Amniotic stem cell (primary cell): ENCODE measurements at regions not wholly inside any gene's neighbourhood (a gene's known extent, or its start where the extent isn't known, plus 50 kb on each side); places are given as distances from the start of the nearest gene placed in this dataset.

Source experiments
- DNase-seq: peaks from one replicate; lab custom pipeline; 2025; lab: John Stamatoyannopoulos, UW

GRCh38 chr10:52440612-52441285, 126.7 kb downstream of the DKK1 start:
- DNase-seq, result no peak

- no peak for DNase-seq
Observed at GRCh38 chr10:52442576-52442975, 128.5 kb downstream of the DKK1 start.

GRCh38 chr10:52443419-52444388, 129.6 kb downstream of the DKK1 start:
- no peak for DNase-seq

GRCh38 chr10:52446391-52446790, 132.3 kb downstream of the DKK1 start:
- DNase-seq, result no peak

- no peak for DNase-seq
Observed at GRCh38 chr10:52447931-52448353, 133.9 kb downstream of the DKK1 start.

- DNase-seq, result no peak
Observed at GRCh38 chr10:52450762-52451291, 136.7 kb downstream of the DKK1 start.

GRCh38 chr10:52451817-52452216, 137.7 kb downstream of the DKK1 start:
- DNase-seq, result no peak

GRCh38 chr10:52452600-52453493, 138.8 kb downstream of the DKK1 start:
- DNase-seq, result no peak

- DNase-seq, result no peak
Observed at GRCh38 chr10:52453501-52453900, 139.4 kb downstream of the DKK1 start.

GRCh38 chr10:52454491-52454890, 140.4 kb downstream of the DKK1 start:
- no peak for DNase-seq

GRCh38 chr10:52455098-52455497, 141.0 kb downstream of the DKK1 start:
- DNase-seq, result no peak

GRCh38 chr10:52459097-52459496, 145.0 kb downstream of the DKK1 start:
- no peak for DNase-seq

- DNase-seq, result no peak
Observed at GRCh38 chr10:52463826-52464225, 149.7 kb downstream of the DKK1 start.

- no peak for DNase-seq
Observed at GRCh38 chr10:52464368-52465124, 150.5 kb downstream of the DKK1 start.

GRCh38 chr10:52465202-52465601, 151.1 kb downstream of the DKK1 start:
- no peak for DNase-seq

- DNase-seq, result no peak
Observed at GRCh38 chr10:52466464-52466863, 152.4 kb downstream of the DKK1 start.

GRCh38 chr10:52469970-52470705, 156.1 kb downstream of the DKK1 start:
- DNase-seq, result no peak

GRCh38 chr10:52472406-52473146, 158.5 kb downstream of the DKK1 start:
- no peak for DNase-seq

- no peak for DNase-seq
Observed at GRCh38 chr10:52474265-52474664, 160.2 kb downstream of the DKK1 start.

GRCh38 chr10:52477305-52477704, 163.2 kb downstream of the DKK1 start:
- no peak for DNase-seq
